GM19099 (cell line): ENCODE measurements at regions not wholly inside any gene's neighbourhood (a gene's known extent, or its start where the extent isn't known, plus 50 kb on each side); places are given as distances from the start of the nearest gene placed in this dataset.

Experiments
- POLR2A ChIP-seq: IDR thresholded peaks from 3 replicates; pipeline ENCODE4 v1.6.1; 2011; ENCODE audit warnings: low read depth; ENCODE audit not compliant: insufficient read length; ENCODE audit errors: extremely low read depth

DNA sequence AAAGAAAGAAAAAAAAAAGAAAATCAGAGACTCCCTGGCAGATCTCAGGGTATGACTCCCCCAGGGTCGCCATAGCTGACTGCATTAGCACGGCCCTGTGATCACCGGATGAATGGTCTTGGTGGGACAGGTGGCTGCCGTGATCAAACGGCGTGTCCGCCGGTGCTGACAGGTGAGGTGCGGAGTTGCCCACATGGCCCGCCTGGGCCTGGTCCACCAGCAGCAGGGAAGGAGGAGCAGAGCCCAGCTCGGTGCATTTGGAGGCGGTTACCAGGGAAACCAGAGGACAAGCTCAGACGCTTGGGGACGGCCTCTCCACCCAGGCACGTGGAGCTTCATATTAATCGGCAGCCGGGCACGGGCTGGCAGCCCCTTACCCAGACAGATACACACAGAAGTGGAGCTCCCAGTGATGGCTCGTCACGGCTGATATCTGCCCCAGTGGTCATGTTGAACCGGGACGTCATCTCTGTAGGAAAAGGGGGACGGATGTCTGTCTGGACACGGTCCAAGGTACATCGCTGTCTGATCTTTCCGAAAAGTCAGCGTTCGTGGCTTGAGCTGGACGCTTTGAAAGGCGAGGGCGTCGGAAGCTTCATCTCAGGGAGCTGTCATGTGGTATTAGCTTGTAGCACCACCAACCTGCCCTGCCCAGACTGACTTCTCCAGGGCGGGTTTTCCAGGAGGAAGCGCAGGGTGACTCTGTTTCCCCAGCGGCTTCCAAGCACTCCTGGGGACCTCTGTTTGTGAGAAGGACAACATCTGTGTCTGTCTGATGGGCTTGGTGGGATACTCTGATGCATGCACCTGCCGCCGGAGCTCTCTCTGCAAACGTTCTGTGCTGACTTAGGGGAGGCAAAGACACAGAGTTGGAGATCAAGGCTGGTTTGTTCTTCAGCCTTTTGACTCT, 180.7 kb downstream of the CRLF2 start:
- no peak for TF ChIP-seq POLR2A

DNA sequence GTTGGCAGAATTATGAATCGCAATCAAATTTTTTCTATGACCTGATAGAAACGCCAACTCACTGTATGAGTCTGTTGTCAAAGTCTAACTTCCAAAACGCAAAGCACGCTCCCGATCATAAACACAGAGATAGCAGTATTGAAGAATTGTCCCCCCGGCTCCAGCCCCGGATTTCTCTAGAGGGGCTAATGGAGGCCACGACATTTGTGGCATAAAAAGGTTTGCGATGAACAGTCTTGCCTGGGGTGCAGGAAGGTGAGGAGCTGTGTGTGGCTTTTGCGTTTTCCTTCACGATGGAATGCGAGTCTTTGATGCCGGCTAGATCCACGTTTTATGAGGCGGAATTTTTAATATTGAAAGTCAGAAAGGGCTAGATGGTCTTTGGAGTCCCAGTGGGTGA, 183.0 kb downstream of the CRLF2 start:
- no peak for TF ChIP-seq POLR2A

DNA sequence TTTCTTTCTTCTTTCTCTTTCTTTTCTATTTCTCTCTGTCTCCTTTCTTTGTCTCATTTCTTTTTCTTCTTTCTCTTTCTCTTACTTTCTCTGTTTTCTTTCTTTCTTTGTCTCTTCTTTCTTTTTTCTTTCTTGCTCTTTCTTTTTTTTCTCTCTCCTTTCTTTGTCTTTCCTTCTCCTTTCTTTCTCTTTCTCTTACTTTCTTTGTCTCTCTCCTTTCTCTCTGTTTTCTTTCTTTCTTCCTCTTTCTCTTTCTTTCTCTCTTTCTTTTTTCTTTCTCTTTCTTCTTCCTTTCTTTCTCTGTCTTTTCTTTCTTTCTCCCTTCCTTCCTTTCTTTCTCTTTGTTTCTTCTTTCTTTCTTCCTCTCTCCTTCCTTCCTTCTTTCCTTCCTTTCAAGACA, 184.8 kb downstream of the CRLF2 start:
- no peak for TF ChIP-seq POLR2A

DNA sequence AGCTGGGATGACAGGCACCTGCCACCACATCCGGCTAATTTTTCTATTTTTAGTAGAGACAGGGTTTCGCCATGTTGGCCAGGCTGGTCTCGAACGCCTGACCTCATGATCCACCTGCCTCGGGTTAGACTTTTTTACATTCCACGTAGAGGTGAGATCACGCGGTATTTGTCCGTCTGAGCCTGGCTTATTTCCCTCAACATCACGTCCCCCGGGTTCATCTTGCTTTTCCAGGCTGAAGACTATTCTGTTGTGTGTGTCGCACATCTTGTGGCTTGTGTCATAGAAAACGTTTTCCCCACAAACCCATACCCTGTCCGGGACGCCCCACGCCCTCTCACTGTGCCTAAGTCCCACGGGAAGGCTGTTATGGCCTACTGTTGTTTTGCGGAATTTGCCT, 185.3 kb downstream of the CRLF2 start:
- no peak for TF ChIP-seq POLR2A

DNA sequence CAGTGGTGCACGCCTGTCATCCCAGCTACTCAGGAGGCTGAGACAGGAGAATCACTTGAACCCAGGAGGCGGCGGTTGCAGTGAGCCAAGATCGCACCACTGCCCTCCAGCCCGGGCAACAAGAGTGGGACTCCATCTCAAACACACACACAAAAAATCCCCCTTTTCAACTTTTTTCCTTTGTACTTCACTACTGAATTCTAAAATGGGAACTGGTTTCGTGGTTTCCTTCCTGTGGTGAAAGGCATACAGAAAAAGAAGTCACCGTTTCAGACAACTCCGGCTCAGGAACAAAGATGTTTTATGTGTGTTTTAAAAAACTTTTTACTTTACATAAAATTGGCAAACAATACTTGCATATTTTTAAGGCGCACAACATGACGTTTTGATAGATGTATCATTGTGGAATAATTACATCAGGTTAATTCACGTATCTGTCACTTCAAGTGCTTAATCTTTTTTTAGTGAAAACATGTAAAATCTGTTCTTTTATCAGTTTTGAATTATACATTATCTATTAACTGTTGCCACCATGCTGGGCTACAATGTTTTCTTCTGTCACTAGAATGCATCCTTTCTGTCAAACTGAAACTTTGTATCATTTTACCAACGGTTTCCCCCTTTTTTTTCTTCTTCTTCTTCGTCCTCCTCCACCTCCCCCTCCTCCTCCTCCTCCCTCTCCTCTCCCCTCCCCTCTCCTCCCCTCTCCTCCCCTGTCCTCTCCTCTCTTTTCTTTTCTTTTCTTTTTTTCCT, 186.0 kb downstream of the CRLF2 start:
- no peak for TF ChIP-seq POLR2A

DNA sequence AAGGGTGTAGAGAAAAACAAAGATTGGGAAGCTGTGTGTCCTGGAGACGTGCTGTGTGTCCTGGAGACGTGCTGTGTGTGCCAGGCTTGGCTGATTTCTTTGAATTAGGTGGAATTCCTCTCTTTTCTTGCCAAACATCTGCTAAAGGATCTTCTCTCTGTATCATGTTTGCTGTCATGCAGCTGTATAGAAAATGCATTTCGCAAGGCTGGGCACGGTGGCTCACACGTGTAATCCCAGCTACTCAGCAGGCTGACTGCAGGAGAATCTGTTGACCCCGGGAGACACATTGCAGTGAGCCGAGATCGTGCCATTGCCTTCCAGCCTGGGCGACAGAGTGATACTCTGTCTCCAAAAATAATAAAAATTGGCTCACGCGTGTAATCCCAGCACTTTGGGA, 187.0 kb downstream of the CRLF2 start:
- TF ChIP-seq POLR2A = no peak

DNA sequence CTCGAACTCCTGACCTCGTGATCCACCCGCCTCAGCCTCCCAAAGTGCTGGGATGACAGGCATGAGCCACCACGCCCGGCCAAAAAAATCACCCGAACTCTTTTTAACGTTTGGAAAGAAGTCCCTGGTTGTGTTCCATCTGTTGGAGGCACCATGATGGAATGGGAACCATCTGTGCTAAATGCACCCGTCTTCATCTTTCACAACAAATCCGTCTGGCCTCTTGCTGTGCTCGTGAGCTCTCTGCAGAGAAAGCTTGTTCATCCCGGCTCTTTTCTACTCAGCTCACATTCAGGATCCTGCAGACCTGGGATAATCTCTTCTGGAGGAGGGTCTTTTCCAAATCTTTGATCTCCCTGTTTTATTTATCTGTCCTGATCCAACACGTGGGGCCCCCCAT, 188.8 kb downstream of the CRLF2 start:
- TF ChIP-seq POLR2A = no peak

DNA sequence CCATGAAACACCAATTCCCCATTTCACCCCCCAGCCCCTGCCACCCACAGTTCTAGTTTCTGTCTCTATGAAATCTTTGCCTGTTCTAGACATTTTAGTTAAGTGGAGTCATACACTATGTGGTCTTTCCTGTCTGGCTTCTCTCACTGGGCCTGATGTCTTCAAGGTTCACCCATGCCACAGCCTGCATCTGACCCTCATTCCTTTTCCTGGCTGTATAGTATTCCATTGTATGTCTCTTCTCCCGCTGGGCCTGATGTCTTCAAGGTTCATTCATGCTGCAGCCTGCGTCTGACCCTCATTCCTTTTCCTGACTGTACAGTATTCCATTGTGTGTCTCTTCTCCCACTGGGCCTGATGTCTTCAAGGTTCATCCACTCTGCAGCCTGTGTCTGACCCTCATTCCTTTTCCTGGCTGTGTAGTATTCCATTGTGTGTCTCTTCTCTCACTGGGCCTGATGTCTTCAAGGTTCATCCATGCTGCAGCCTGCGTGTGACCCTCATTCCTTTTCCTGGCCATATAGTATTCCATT, 191.7 kb downstream of the CRLF2 start:
- TF ChIP-seq POLR2A = no peak

DNA sequence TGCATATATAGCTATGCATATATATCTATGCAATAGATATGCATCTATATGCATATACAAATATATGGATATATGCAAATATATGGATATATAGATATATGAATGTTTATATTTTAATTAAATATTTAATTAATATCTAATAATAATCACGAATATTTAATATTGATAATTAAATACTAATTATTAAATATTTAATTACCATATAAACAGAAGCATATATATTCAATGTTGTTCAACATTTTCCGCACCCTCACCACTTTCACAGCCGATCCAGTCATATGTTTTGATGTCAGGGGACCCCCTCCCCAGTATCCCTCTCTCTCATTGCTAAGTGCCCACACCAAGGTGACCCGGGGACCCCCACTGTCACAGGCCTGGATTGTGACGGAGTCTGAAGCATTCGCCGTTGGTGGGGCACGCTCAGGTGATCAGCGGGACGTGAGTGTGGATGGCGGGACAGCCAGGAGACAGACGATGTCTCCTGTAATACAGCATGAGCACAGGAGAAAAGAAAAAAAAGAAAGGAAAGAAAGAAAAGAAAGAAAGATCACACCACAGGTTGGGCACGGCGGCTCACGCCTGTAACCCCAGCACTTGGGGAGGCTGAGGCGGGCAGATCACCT, 199.7 kb downstream of the CRLF2 start:
- TF ChIP-seq POLR2A = no peak

DNA sequence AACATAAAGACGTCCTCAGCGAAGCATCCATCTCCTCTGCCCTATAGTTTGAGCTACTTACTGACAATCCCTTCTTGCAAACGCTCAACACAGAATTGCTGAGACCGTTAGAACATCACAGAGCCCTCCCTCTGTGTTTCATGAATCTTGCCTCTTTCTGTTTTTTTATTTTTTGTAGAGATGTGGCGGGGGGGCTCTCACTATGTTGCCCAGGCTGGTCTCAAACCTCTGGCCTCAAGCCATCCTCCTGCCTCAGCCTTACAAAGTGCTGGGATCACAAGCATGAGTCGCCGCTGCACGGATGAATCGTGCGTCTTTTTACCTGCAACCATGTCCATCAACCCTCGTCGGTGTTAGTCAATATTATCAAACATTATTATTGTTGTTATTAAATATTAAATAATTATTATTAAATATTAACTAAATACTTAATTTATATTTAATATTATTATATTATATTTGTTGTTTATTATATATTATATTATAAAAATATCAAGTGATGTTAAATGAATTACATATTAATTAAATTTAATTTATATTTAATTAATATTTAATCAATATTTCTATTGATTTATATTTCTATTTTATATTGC, 200.7 kb downstream of the CRLF2 start:
- TF ChIP-seq POLR2A = no peak

DNA sequence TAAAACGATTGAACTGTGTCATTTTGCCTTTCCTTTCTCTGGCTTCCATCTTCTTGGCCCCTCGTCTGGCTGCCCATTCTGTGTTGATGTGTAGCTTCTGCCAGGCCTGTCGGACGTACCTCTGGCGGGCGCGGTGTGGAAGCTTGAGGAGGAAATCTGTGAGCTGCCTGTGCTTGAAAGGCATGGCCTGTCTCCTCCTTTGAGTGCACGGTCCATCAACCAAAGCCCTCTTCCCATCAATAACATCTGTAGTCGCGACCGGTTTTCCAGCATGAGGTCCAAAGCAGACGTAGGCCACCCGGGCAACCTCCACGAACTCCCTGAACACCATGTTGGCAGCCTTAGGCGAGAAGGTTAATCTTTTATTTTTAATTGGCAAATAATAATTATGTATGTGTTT, 202.7 kb downstream of the CRLF2 start:
- no peak for TF ChIP-seq POLR2A

DNA sequence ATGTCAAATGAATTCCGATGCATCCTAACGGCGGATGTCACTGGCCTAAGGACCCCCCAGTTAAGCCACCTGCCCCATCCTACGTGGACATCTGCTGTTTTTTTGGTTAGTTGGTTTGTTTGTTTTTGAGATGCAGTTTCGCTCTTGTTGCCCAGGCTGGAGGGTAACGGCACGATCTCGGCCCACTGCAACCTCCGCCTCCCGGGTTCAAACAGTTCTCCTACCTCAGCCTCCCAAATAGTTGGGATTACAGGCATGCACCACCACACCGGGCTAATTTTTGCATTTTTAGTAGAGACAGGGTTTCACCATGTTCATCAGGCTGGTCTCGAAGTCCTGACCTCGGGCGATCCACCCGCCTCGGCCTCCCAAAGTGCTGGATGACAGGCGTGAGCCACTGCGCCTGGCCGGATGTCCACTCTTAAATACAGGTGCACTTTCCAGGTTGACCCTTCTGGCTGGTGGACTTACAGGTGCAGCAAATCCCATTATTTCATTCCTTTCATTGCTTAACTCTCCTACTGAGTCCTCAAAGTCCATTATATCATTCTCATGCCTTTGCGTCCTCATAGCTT, 206.2 kb downstream of the CRLF2 start:
- TF ChIP-seq POLR2A = no peak

DNA sequence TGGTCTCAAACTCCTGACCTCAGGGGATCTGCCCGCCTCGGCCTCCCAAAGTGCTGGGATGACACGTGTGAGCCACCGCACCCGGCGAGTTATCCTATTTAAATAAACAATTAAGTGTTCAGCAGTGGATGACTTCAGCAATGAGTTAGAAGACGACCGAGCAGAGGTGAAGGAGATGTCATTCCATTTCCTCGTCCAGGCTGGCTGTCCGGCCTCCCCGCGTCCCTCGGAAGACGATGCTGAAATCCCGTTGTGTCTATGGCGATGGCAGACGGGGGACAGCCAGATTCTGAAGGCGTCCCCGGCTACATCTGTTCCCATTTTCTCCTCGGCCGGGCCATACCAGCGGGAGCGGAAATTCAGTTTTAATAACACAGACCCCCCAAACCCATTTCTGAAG, 209.8 kb downstream of the CRLF2 start:
- no peak for TF ChIP-seq POLR2A

DNA sequence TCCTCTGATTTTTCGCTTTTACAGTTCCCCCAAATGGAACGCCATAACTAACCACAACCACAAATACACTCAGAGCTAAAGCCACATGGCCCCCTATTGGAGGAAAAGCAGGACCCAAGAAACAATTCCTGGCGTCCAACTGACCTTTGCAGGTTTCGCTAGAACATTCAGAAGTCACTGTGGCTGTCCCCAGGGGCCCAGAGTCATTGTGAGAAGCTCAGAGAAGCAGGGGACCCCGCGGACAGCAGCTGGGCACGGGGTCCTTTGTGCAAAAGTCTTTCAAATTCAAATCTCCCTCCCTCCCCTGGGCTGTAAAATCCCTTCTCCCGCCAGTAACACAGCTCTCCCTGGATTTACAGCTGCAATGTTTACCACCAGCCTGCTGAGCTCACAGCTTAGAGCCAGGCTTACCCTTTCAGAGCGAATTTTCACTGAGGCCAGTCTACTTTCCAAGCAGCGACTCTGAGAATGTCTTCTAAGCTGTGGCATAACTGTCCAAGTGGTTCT, 214.8 kb downstream of the CRLF2 start:
- TF ChIP-seq POLR2A = no peak
